HG03196 (cell line): ENCODE measurements at regions not wholly inside any gene's neighbourhood (a gene's known extent, or its start where the extent isn't known, plus 50 kb on each side); places are given as distances from the start of the nearest gene placed in this dataset.

Experiments
- ATAC-seq: cut with Tn5 transposase; IDR thresholded peaks from one replicate; pipeline ENCODE4 v1.9.1; 2021; ENCODE audit not compliant: unreplicated experiment

DNA sequence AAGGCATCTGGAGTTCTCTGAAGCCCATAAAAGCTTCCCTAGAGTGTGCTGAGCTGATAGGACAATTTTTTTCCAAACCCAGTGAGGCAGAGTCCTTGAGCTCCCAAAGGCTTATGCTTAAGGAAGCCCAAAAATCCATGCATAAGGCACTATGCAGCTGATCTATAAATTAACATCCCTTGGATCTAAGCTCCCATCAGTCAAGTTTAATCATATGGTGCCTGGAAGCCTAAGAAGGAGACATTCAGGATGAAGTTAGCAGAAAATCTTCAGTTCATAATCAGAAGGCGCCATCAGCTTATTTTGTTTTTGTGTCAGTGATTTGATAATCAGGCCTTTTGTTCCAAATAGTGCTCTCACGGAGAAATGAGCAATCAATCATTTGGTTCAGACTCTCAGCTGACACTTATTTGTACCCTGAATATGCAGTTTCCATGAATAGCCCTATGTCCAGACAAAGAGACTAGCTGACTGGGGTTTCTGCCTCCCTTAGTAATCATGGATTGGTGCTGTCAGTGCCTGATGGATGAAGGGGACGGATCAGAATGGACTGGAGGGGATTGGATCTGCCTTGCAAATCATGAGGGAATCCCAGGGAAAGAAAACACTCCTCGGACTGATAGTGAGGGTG lies 464.8 kb upstream of the RGPD4 start:
- no peak for ATAC-seq

DNA sequence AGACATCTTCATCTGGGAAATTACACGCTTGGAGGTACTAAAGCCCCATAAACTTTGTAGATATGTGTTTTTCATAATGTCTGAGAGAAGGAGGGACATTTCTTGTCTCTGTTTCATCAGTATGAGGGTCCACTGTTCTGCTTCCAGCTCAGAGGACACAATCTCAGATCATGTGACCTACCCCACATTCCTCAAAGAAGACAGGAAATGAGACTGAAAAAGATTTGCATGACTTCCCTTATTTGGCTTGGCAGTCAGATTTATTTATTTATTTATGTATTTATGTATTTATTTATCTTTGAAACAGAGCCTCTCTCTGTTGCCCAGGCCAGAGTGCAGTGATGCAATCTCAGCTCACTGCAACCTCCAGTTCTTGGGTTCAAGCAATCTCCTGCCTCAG lies 463.7 kb upstream of the RGPD4 start:
- no peak for ATAC-seq

DNA sequence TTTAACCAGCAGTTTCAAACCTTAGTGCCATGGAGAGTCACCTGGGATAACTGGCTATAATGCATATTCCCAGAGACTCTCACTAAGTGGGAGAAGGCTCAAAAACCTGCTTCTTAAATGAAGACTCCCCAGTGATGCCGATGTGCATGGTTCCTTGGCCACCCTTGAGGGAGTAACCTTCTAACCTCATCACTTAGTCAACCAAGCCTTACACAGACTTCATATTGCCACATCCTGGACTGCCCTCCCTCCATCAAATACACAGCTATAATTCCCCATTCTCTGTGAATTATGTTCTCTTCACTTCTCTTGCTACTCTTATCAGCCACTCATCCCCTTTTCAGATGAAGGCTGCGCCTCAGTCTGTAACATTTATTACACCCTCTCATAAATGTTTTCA lies 462.9 kb upstream of the RGPD4 start:
- ATAC-seq, result no peak

DNA sequence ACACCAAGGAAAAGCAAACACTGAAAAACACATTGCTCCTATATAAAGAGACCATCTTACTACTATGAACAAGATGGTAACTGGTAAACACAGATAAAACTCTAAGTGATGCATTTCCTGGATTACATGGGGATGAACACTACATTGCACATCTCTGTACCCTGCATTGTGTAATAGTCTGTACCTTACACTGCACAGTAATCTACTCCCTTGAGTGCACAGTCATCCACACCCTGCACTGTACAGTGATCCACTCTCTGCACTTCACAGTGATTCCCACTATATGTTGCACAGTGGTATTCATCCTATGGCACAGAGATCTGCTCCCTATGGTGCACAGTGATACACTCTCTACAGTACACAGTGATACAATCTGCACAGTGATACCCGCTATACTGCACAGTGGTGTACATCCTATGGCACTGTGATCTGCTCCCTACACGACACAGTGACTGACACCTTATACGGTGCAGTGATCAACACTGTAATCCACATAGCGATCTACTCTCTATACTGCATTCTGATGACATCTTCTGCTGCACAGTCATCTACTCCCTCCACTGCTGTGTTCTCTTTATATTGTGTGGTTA lies 462.2 kb upstream of the RGPD4 start:
- no peak for ATAC-seq

DNA sequence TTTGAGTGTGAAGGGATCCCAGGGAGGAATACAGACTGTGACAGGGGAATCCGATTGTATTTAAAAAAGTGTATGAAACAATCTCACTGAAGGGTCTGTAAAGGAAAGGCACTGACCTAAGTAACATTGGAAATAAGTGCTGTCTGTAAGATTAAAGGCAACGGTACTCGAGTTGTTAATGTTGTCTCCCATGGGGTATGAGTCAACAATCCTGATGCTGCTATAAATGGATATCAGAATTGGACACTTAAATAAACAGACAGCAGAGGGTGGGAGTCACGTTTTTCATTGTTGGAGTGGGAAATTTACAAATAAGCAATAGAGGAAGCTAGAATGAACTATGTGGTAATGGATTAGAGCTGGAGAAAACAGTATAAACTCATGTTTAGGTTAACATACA lies 452.4 kb upstream of the RGPD4 start:
- ATAC-seq, result no peak

DNA sequence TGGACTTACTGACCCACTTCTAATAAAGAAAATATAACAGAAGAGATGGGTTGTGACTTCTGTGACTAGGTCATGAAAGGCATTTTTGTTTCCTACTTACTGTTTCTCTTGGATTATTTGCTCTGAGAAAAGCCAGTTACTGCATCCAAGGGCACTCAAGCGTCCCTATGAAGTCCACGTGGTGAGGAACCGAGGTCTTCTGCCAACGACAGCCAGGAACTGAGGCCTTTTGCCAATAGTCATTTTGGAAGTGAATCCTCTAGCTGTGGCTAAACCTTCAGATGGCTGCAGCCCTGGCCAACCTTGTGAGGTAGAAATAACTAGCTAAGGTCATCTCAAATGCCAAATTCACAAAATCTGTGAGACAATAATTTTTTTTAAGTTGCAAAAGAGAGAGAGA lies 449.8 kb upstream of the RGPD4 start:
- ATAC-seq, result no peak

DNA sequence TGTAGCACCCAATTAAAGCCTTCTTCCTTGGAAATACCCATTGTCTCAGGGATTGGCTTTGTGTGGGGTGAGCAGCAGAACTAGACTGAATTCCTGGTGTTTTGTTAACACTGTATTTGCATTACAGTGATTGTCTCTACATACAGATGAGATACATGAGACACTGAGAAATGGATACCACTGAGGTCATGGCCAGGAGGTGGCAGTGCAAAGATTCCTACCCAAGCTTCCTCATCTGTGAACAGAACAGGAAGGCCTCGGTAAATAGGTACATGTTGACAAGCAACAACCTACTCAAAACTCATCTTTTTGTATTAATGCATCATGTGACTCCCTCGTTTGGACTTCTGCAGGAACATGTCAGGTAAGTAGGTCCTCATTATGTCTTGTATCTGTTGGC lies 445.8 kb upstream of the RGPD4 start:
- no peak for ATAC-seq

DNA sequence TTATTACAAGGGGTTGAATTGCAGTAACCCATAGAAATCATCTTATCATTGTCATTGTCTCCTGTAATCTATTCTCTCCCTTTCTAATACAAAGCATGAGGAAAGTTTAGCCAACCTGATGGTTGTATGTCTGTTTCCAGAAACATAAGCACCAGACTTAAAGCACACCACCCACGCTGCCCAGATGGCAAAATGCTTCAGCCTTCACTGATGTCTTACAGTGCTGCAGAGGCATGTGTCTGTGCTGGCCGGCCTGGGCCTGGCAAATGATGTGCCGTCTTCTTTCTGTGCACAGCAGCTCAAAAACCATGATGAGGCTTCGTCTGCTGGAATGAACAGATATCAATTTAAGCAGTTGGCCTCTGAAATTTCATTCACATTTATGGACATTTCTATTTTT lies 443.0 kb upstream of the RGPD4 start:
- ATAC-seq, result no peak

DNA sequence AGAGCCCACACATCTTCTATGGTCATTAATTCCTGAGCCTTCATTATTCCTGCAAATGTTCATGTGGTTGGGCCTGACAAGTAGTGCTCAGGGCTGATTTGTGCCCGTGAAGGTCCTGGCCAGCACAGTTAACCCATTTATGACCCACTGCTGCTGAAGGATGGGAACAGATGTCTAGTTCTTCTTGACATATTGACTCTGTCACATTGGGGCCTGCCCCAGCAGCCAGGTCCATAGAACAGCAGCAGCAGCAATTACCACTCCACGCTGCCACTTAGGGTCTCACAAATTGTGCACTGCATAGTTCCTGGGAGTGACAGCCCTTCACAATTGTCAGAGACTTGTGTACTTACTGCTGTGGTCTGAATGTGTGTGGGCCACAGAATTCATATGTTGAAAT lies 442.3 kb upstream of the RGPD4 start:
- no peak for ATAC-seq

DNA sequence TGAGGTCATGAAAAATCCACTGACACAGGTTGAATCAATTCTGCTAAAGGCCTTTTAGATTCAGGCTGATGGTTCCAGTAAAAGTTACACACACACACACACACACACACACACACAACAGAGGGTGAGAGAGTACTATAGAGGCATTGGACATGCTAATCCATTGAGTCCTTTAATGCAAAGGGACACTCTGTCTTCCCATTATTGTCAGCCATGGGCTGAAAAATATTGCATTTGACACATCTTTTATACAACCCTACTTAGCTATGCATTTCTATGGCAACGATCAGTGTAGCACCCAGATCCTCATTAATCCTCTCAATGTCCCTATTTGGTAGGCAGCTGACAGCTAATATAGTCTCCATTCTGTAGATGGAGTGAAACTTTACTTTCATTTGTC lies 440.8 kb upstream of the RGPD4 start:
- ATAC-seq, result no peak

DNA sequence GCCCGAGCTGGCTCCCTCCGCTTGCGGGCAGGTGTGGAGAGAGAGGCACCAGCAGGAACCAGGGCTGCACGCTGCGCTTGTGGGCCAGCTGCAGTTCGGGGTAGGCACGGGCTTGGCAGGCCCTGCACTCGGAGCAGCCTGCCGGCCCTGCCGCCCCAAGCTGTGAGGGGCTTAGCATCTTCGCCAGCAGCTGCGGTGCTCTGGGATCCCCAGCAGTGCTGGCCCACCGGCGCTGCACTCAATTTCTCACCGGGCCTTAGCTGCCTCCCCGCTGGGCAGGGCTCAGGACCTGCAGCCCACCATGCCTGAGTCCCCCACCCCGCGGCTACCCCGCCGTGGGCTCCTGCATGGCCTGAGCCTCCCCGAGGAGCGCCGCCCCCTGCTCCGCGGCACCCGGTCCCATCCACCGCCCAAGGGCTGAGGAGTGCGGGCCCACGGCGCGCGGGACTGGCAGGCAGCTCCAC lies 434.4 kb upstream of the RGPD4 start:
- ATAC-seq, result no peak

DNA sequence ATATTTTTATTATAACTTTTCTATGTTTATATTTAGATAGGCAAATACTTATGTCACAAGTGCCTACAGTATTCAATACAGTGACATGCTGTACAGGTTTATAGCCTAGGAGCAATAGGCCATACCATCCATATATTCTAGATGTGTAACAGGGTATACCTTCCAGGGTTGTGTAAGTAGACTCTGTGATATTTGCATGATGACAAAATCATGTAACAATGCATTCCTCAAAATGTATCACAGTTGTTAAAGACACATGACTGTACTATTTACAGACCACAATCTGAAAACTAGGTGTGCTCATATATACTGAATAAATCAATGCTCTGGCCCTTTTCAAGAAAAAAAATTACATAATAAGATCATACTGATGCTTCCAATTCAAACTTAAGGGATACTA lies 433.2 kb upstream of the RGPD4 start:
- ATAC-seq, result no peak

DNA sequence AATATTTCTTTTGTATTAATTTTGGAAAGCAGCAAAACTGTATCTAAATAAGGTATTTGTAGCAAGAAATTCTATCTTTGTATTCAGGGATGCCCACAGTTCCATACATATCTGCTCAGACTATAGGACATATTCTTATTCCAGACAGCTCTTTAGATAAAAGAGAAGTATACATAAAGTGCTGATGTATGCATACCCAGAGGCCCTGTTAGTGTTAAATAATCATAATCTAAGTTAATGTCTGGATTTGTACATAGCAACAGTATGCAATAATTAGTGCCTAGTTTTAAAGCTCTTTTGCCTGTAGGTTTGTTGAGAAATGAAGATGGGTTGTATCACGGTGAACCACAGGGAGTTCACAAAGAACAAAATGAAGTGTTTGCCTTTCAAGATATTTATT lies 428.0 kb upstream of the RGPD4 start:
- ATAC-seq, result no peak

DNA sequence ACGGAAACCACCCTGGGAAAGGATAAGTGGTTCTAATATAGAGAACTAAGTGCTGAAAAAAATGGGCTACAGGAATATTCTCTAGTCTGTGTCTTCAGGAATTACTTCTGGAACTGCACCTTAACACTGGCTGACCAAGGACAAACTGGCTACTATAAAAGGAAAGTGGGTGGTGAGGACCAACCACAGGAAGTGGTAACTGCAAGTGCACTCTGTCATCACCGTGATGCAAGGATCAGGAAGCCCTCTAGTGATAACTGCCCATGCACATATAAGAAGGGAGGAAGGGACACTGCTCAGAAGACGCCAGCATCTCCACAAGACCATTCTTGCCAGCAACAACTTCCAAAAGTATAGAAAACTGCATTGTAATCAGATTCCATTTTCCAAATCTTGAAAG lies 424.4 kb upstream of the RGPD4 start:
- ATAC-seq, result no peak

DNA sequence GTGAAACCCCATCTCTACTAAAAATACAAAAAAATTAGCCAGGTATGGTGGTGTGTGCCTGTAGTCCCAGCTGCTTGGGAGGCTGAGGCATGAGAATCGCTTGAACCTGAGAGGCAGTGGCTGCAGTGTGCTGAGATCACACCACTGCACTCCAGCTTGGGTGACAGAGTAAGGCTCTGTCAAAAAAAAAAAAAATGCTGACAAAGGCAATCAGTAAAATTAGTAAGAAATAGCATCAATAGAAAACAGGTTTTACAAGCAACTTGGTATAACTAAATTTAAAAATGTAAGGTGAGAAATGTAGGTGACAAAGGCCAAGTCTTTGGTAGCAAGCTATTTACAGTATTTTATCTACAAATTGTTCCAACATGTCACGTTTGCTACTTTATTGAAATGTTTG lies 421.4 kb upstream of the RGPD4 start:
- ATAC-seq, result no peak

DNA sequence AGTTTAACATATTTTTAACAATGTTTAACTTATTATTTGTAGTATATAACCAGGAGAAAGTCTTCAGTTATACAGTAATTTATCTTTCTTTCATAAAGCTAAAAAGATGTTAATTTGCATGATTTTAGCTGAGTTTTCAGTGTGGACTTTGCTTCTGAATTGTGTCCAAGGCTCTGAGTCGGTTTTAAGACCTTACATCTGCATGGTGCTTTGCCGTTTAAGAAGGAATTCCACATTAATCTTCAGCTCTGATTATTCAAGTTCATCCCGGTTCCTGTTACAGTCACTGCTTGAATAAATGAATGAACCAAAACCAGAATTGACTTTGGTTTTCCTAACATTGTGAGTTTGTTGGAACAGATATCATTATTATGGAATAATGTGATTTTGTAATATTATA lies 419.7 kb upstream of the RGPD4 start:
- no peak for ATAC-seq

DNA sequence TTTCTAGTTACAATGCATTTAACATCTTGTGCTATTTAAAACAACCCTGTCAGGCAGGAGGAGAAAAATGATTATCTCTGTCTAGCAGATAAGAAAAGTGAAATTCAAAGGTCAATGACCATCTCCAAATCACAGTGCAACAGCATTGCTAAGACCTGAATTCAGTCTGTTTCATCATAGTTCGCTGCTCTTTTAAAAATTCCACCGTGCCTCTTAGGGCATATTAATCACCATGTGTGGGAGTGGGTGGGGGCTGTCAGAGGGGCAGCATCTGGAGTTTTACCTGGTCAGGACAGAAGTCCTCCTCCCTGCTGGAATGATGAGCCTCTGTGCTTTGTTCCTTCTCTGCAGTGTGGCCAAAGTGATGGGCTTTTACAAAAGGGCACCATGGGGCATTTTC lies 418.7 kb upstream of the RGPD4 start:
- ATAC-seq, result no peak

DNA sequence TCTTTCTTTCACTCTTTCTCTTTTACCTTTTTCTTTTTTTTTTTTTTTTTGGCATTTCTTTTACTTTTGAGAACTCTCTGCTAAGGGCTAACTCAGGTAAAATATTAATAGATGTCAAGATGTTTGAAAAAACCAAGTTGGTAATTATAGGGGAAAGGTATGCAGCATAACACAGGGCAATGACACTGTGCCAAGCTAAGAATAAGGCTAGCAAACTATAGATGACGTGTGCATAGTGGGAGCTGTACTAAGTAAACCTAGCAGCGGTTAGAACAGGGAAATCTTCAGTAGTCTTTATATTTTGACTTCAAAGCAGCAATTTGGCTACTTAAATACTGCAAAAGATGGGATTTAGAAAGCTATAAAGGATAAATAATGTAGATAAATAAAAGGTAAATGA lies 415.4 kb upstream of the RGPD4 start:
- ATAC-seq, result no peak

DNA sequence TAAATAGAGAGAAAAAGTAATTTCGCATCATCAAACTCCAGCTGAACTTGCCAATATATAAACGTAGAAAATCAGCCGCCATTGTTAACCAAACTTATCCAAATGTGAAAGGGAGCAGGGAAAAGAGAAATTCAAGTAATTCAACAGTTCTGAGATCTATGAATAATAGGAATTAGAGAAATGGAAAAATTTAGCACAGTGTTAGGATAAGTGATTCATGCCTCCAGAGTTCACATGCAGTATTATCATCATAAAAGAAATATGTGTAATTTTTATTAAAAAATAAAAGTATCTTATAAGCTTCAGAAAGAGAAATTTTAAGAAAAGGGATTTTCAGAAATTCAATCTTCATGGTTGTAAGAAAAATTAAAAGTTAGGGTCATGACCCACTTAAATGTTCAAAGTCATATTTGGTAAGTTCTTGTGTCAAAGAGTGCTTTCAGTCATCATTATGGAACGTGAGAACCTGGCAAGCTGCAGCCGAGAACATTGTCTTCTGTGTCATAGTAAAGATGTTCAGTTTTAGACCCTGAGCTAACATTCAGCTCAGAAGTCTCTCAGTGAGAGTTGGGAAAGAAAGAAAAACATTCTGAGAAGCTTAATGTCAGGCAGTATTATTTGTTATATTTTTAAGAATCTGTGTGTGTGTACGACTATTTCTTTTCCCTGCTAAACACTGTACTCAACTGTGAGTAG lies 414.3 kb upstream of the RGPD4 start:
- ATAC-seq, result no peak

DNA sequence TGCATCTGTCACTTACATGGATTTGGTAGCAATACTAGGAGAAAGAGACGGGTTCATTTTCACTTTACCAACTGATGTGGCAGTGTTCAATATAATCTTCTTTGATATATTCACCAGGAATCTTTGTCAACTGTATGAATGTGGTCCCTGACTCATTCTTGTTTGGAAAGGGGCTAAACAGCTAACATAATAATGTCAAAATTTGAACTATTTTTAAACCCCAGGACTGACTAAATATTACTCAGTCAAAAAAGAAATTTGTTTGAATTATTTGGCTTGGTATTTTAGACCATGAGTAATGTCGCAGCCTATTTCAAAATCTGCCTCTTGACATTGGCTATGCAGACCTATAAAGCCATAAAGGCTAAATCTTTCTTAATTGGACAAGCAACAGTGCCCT lies 413.7 kb upstream of the RGPD4 start:
- no peak for ATAC-seq

DNA sequence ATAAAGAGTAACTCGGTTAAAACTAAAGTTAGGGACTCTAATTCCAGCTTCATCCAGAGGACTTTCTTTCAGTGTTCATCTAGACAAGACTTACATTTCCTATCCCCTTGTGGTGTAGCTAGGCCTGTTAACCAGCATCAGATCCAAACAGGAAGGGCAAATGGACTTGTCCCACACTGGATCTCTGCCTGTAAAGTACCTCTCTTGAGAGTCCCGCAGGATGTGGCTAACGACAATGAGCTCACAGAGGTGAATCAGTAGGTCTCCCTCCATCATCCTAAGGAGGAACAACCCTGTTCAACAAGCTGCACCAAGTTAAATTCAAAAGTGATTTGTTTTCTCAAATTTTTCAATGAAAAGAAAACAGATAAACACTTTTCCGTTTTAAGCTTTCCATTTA lies 412.3 kb upstream of the RGPD4 start:
- ATAC-seq, result no peak

DNA sequence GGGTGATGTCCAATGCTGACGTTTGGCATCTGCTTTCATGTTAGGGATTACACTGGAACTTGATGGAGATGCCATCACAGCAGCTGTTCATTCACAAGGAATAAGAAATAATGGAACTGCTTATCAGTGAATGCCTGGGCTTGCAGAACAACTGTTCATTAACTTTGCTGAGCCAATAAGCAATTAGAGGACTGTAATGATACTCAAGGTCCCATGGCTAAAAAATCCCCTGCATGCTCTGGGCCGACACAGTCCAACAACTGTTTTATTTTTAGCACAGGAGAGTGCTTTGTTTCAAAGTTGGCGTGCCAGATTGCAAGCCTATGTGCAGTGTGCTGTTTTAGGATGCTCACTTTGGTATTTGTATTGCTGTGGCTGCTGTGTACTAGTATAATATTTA lies 408.0 kb upstream of the RGPD4 start:
- no peak for ATAC-seq

DNA sequence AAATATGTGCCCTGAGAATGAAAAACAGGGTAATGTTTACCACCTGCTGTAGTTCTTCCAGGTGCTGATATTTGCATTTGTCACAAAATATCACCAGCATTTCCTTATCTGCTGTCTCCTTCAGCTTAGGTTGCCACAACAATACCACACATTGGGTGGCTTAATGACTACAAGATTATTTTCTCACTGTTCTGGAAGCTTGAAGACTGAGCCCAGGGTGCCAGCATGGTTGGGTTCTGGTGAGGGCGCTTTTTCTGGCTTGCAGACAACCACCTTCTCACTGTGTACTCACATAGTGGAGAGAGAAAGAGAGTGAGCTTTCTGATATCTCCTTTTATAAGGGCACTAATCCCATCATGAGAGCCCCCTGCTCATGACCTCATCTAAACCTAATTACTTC lies 407.5 kb upstream of the RGPD4 start:
- ATAC-seq, result no peak
